Erythroblast (primary cell): ENCODE measurements at regions not wholly inside any gene's neighbourhood (a gene's known extent, or its start where the extent isn't known, plus 50 kb on each side); places are given as distances from the start of the nearest gene placed in this dataset.

Source experiments
- GATA1 ChIP-seq: IDR thresholded peaks from 2 replicates; pipeline ENCODE4 v1.6.1; 2011; ENCODE audit warnings: low read depth, mild to moderate bottlenecking, control low read depth, low read length, moderate library complexity
- POLR2A ChIP-seq: IDR thresholded peaks from 2 replicates; pipeline ENCODE4 v1.6.1; 2011; ENCODE audit warnings: mild to moderate bottlenecking, low read length

GRCh38 chr14:106509176-106509575 is 982.8 kb downstream of the TMEM121 start:
- TF ChIP-seq POLR2A = no peak
- no peak for TF ChIP-seq GATA1
